ENCODE measurements at regions not wholly inside any gene's neighbourhood (a gene's known extent, or its start where the extent isn't known, plus 50 kb on each side); places are given as distances from the start of the nearest gene placed in this dataset.

GRCh38 chrX:88586317-88586716, 160.7 kb upstream of the CPXCR1 start:
- TF ChIP-seq CTCF (IDR thresholded peaks at IDR 0.05), result no peak
- TF ChIP-seq POLR2AphosphoS5 (IDR thresholded peaks at IDR 0.05; ENCODE audit: low read depth, low read length), result no peak
- no peak for TF ChIP-seq SIN3A (IDR thresholded peaks at IDR 0.05; ENCODE audit: borderline replicate concordance, insufficient read depth, low read depth, low read length)
- no peak for TF ChIP-seq REST (IDR thresholded peaks at IDR 0.05; ENCODE audit: insufficient read depth in 1 of 2, low read depth in 2 of 2, low read length in 1 of 2)
